Tibial artery (tissue), 4 donors: ENCODE measurements at regions not wholly inside any gene's neighbourhood (a gene's known extent, or its start where the extent isn't known, plus 50 kb on each side); places are given as distances from the start of the nearest gene placed in this dataset.

ENCODE experiments used
- DNase-seq, 2 donors: peaks; one replicate each; pipeline ENCODE4 v3.0.0-alpha.2; 2019
- H3K27ac ChIP-seq, 2 donors: fragments of 200-600 bp; sonication (generic) in 1 of 2; 1 replicate in 1 of 2; 2 replicates in 1 of 2; pipeline ENCODE4 v1.5.1; 2018 to 2019; ENCODE audit warnings: mild to moderate bottlenecking in 1 of 2
- H3K27me3 ChIP-seq, 2 donors: fragments of 200-600 bp; sonication (generic) in 1 of 2; one replicate each; pipeline versions ENCODE4 v1.5.1 to v1.6.0; 2016 to 2019
- H3K36me3 ChIP-seq, 3 donors: fragments of 200-600 bp; sonication (generic) in 2 of 3; one replicate each; pipeline ENCODE4 v1.5.1; 2016 to 2019; ENCODE audit warnings: mild to moderate bottlenecking in 2 of 3
- H3K4me1 ChIP-seq, 4 donors: fragments of 200-600 bp; sonication (generic) in 2 of 4; 1 replicate in 3 of 4; 2 replicates in 1 of 4; pipeline ENCODE4 v1.5.1; 2016 to 2019
- H3K4me3 ChIP-seq, 2 donors: fragments of 200-600 bp; sonication (generic) in 1 of 2; 1 replicate in 1 of 2; 2 replicates in 1 of 2; pipeline ENCODE4 v1.5.1; 2018 to 2019; ENCODE audit warnings: mild to moderate bottlenecking in 2 of 2
- H3K9me3 ChIP-seq, 3 donors: fragments of 200-600 bp; sonication (generic) in 1 of 3; one replicate each; pipeline ENCODE4 v1.5.1; 2016 to 2019
- CTCF ChIP-seq, 2 experiments: fragments of 200-600 bp in 1 of 2; fragments of 450-650 bp in 1 of 2; IDR thresholded peaks; one replicate each; pipeline ENCODE4 v1.5.1; 2017 to 2019; ENCODE audit warnings: antibody characterized with exemption in 2 of 2, mild to moderate bottlenecking in 1 of 2, moderate library complexity in 1 of 2
- intact Hi-C: fragments of 100-400 bp; cut with DNase I; formaldehyde crosslinking; loops from one replicate; pipeline ENCODE4 v1.15.0; 2023; ENCODE audit warnings: low total_unique reads

GRCh38 chr17:59502800-59503199 lies 62.6 kb upstream of the DHX40 start:
- TF ChIP-seq CTCF (IDR thresholded peaks at IDR 0.05) = no peak
- DNase-seq = no peak
- intact Hi-C loops = no loop called here
- Histone ChIP-seq H3K4me3 (no peak overlapping the region), H3K27ac (no peak overlapping the region), H3K9me3 (no peaks in the 10 kb centered on the region), H3K4me1 (peaks cover 0 to 22% (median 0%) of the 10 kb centered on the region in 4 donors), H3K27me3 (no peaks in the 10 kb centered on the region), H3K36me3 (no peaks in the 10 kb centered on the region)

- Histone ChIP-seq H3K27ac (no peak overlapping the region), H3K36me3 (no peaks in the 10 kb centered on the region), H3K4me3 (no peak overlapping the region), H3K4me1 (peaks cover 0 to 15% (median 0%) of the 10 kb centered on the region in 4 donors), H3K27me3 (no peaks in the 10 kb centered on the region), H3K9me3 (no peaks in the 10 kb centered on the region)
- DNase-seq = no peak
- intact Hi-C loops = no loop called here
- TF ChIP-seq CTCF (IDR thresholded peaks at IDR 0.05) = no peak
Observed at GRCh38 chr17:59503500-59503899, 61.9 kb upstream of the DHX40 start.

GRCh38 chr17:59504821-59505220 lies 60.6 kb upstream of the DHX40 start:
- Histone ChIP-seq H3K4me1 (peaks cover 0 to 3% (median 0%) of the 10 kb centered on the region in 4 donors), H3K4me3 (no peak overlapping the region), H3K27ac (no peak overlapping the region), H3K9me3 (no peaks in the 10 kb centered on the region), H3K27me3 (no peaks in the 10 kb centered on the region), H3K36me3 (no peaks in the 10 kb centered on the region)
- intact Hi-C loops = no loop called here
- no peak for TF ChIP-seq CTCF (IDR thresholded peaks at IDR 0.05)
- DNase-seq = no peak

- Histone ChIP-seq H3K9me3 (no peaks in the 10 kb centered on the region), H3K4me3 (no peak overlapping the region), H3K27ac (no peak overlapping the region), H3K36me3 (no peaks in the 10 kb centered on the region), H3K4me1 (peaks cover 0 to 3% (median 0%) of the 10 kb centered on the region in 4 donors), H3K27me3 (no peaks in the 10 kb centered on the region)
- no peak for DNase-seq
- intact Hi-C loops = no loop called here
- no peak for TF ChIP-seq CTCF (IDR thresholded peaks at IDR 0.05)
Observed at GRCh38 chr17:59505610-59506276, 59.7 kb upstream of the DHX40 start.

DNA sequence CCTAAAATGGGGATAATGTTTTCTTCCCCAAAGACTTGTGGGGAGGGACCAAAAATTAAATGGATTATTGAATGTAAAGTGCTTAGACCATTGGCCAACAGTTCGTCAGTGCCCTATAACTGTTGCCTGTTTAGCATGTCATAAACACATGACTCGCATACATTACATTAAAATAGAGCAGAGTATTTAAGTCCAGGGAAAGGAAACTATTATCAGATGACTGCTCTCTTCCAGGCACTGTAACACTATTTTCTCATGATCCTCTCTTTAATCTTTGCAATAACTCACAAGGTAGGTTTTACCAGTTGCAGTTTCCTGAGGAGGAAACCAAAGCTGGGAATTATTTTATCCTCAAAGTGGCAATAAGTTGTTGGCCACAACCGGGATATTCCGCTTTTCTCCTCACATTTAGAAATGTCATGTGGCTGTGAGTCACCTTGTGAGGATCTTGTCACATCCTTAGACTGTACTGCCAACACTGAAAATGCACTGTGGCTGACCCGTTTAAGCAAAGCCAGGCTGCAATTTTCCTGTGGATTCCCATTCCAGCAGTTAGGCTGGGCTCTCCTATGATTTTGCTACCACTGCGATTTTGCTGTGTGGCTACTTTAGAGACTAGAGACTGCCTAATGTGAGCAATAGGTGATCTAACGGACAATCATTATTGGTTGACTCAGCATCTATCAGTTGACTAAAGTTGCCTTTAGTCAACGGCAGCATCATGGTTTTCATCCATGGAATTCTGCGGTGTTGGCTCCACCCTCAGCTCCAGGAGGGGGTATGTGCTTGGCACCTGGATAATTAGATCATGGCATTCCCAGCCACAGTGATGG lies 58.3 kb upstream of the DHX40 start:
- no peaks in the 10 kb centered on the region for H3K36me3 ChIP-seq
- peaks cover 0 to 3% (median 0%) of the 10 kb centered on the region in 4 donors for H3K4me1 ChIP-seq
- no peaks in the 10 kb centered on the region for H3K9me3 ChIP-seq
- no peak overlapping the region for H3K4me3 ChIP-seq
- H3K27me3 ChIP-seq = no peaks in the 10 kb centered on the region
- no peak for TF ChIP-seq CTCF (IDR thresholded peaks at IDR 0.05)
- DNase-seq = peak in 1 of 2 donors; percentile 21
- intact Hi-C loops = no loop called here
- H3K27ac ChIP-seq = no peak overlapping the region
